ENCODE measurements at regions not wholly inside any gene's neighbourhood (a gene's known extent, or its start where the extent isn't known, plus 50 kb on each side); places are given as distances from the start of the nearest gene placed in this dataset.
A peak's percentile ranks its signal among the peaks of the same experiment; 100 is the strongest.

DNA sequence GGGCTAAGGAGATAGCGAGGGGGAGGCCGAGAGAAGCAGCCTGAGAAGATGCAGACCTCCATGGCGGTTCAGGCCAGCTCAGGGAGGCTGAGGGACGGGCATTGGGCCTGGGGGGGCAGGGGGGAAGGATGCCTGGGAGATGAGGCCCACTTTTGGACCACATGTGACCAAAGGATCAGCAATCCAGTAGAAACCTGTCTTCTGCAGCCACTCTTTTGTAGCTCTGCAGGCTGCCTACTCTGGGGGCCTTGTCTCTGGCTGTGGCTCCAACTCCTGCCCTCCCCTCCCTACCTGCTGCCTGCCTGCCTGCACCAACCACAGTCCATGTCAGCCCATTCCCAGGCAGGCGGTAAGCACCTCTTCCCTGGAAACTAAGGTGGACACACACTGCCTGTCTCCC, 106.8 kb upstream of the MLN start:
- TF ChIP-seq, protein P1, sequence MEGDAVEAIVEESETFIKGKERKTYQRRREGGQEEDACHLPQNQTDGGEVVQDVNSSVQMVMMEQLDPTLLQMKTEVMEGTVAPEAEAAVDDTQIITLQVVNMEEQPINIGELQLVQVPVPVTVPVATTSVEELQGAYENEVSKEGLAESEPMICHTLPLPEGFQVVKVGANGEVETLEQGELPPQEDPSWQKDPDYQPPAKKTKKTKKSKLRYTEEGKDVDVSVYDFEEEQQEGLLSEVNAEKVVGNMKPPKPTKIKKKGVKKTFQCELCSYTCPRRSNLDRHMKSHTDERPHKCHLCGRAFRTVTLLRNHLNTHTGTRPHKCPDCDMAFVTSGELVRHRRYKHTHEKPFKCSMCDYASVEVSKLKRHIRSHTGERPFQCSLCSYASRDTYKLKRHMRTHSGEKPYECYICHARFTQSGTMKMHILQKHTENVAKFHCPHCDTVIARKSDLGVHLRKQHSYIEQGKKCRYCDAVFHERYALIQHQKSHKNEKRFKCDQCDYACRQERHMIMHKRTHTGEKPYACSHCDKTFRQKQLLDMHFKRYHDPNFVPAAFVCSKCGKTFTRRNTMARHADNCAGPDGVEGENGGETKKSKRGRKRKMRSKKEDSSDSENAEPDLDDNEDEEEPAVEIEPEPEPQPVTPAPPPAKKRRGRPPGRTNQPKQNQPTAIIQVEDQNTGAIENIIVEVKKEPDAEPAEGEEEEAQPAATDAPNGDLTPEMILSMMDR (IDR thresholded peaks at IDR 0.05) = no peak
- DNase-seq (ENCODE audit: low spot score) (no peak), ATAC-seq (ENCODE audit: low FRiP score) (no peak)

DNA sequence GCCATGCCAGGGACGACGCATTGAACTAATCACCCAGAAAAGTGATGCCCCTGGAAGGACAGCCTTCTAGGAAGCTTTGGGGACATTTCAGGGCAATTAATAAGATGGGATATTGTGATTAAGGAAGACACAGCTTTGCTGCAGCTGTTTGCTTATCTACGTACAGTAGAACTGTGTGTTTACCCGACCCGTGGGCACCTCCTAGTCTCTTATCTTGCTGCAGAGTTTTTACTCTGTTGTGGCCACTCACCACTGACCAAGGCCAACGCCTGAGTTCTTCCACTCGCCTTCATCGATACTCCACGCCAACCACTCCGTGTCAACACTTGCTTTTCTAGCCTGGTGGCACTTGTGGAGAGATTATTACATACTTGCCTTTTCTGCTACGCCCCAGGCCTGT, 105.9 kb upstream of the MLN start:
- TF ChIP-seq, protein P1 (IDR thresholded peaks at IDR 0.05) = no peak
- DNase-seq (ENCODE audit: low spot score) (no peak), ATAC-seq (ENCODE audit: low FRiP score) (no peak)

DNA sequence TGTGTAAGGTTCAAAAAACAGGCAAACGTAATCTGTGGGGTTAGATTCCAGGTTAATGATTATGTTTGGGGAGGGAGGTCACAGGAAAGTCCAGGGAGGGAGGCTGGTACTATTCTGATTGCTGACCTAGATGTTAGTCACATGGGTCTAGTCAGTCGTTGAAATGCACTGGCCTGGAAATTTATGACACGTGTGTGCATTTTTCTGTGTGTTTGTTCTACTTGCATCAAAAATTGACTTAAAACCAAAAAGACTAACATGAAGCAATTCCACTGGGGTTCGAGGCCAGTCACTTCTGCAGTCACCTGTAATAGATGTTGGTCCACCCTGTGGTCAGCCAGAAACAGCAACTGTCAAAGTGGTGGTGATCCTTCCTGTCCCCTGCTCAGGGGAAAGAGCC, 104.2 kb upstream of the MLN start:
- TF ChIP-seq, protein P1 (IDR thresholded peaks at IDR 0.05) = no peak
- DNase-seq (ENCODE audit: low spot score) (no peak), ATAC-seq (ENCODE audit: low FRiP score) (no peak)

DNA sequence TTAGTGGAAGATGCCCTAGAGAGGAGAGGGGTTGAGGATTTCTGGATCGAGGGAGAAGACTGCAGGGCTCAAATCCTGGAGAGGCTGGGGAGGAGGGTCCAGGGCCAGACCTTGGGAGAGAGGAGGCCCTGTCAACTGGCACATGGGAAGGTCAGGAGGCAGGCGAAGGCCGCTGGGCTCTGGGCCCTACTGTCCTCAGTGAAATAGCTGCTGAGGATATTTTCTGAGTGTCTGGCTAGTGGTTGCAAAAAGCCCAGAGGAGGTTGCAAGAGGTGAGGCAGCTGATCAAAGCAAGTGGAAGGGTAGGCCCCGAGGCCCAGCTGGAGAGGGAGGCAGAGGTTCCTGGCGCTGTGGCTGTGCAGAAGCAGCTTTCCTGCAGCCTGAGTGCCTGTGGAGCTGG, 103.4 kb upstream of the MLN start:
- no peak for ATAC-seq (ENCODE audit: low FRiP score)
- TF ChIP-seq, protein P1 (IDR thresholded peaks at IDR 0.05) = no peak
- no peak for DNase-seq (ENCODE audit: low spot score)

DNA sequence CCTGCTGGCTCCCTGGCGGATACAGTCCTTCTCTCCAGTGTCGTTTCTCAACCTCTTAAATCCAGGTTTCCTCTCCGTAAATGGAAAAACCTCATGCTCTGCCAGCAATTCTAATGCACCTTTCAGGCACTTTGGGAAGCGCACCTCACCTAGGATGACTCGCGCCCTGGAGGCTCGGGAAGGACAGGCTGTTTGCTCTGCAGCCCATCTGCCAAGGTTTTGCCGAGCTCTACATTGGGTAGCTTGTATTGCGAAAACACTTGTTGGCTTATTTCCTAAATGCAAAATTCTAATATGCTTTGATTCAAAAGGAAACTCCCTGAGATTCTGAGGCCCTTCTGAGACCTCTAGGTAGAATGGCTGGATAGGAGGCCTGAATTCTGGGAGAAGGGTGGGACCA, 102.6 kb upstream of the MLN start:
- TF ChIP-seq, protein P1 (IDR thresholded peaks at IDR 0.05) = no peak
- DNase-seq (ENCODE audit: low spot score) (no peak), ATAC-seq (ENCODE audit: low FRiP score) (peak; percentile 54)

DNA sequence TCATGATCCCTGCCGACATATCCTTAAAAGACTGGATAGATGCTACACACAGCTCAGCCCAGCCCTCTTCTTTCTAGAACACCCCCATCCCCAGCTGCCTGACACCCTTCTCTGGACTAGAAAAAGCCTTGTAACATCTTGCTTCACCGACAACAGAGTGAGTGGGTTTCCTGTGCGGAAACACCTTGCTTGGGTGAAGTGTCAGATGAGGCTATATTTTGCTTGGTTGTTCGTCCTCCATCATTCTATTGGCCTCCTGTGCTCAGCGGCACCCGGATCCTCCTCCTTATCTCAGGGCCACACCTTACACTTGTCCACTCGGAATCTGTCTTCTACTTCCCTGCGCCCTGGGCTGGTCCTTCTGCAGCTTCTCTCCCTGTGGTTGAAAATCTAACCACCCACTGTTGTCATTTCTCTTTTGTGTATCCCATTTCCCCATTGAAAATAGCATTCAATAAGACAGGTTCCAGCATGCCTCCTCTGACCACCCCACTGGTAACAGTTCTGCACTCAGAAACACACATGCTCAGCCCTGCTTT, 101.3 kb upstream of the MLN start:
- TF ChIP-seq, protein P1 (IDR thresholded peaks at IDR 0.05) = no peak
- DNase-seq (ENCODE audit: low spot score) (no peak), ATAC-seq (ENCODE audit: low FRiP score) (no peak)

DNA sequence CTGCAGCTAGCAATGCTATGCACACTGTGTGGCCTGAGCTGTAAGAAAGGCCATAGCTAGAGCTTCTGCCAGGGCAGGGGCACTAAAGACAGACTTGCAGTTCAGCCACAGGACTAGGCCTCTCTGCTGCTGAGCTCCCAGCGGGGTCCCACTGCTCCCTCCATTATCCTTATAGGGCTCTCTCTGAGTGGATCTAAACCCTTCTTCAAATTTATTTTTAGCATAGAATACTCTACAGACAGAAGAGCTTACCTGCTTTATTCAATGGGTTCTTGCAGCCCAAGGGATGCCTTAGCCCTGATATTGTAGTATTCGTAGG, 100.9 kb upstream of the MLN start:
- DNase-seq (ENCODE audit: low spot score) = no peak
- no peak for ATAC-seq (ENCODE audit: low FRiP score)
- TF ChIP-seq, protein P1 (IDR thresholded peaks at IDR 0.05) = no peak
